HCT116 (cell line): ENCODE measurements at regions not wholly inside any gene's neighbourhood (a gene's known extent, or its start where the extent isn't known, plus 50 kb on each side); places are given as distances from the start of the nearest gene placed in this dataset.
"Not testable (repeated sequence)": the region's sequence is repeated elsewhere in the genome, so short reads cannot be mapped to it uniquely, and the experiment has no call there.

Experiments used
- ATAC-seq: fragments of 200-7000 bp; cut with Tn5 transposase; 2 replicates; pipeline ENCODE4 v1.9.1; 2020; ENCODE audit warnings: mild to moderate bottlenecking, moderate library complexity
- BruUV-seq: library from RNA; stranded (reverse); fragments of 400-500 nt; replicated peaks from 2 replicates; lab custom pipeline; 2021; lab: Mats Ljungman, UMichigan
- CTCF ChIA-PET: fragments of 300-600 bp; sonication (Branson Sonifier 250); formaldehyde crosslinking; loops from one replicate; lab custom pipeline; 2021; ENCODE audit warnings: antibody characterized with exemption; lab: Charles Lee
- POLR2A ChIA-PET: fragments of 300-600, 350-600 bp; sonication (Branson Sonifier 250); formaldehyde crosslinking; loops from one replicate; lab custom pipeline; 2021; ENCODE audit warnings: antibody characterized with exemption; lab: Charles Lee
- RAD21 ChIA-PET, 2 experiments: fragments of 300-600 bp; sonication (Branson Sonifier 250); formaldehyde crosslinking; loops; one replicate each; lab custom pipeline; 2023; ENCODE audit warnings: low total read pairs in 2 of 2; ENCODE audit not compliant: uncharacterized antibody in 2 of 2, unreplicated experiment in 2 of 2, low non-redundant PET in 1 of 2; lab: Charles Lee
- DNase-seq: peaks from one replicate; pipeline ENCODE4 v3.0.0-alpha.2; 2010; ENCODE audit warnings: low read depth, low spot score
- H2AFZ ChIP-seq: fragments of 200-600 bp; shearing (Covaris generic), sonication (generic); 2 replicates; pipeline ENCODE4 v1.6.1; 2017; ENCODE audit warnings: low read depth, mixed run types, mixed read lengths, antibody characterized with exemption, low read length; ENCODE audit not compliant: poor library complexity, severe bottlenecking
- H3K27ac ChIP-seq: 2 replicates; pipeline ENCODE4 v1.5.1; 2012; ENCODE audit warnings: low read depth, low read length
- H3K27me3 ChIP-seq: fragments of 200-600 bp; sonication (generic); 2 replicates; pipeline ENCODE4 v1.6.1; 2016; ENCODE audit warnings: mixed run types, low read length, mixed read lengths; ENCODE audit not compliant: insufficient read depth
- H3K36me3 ChIP-seq, 2 experiments: fragments of 200-500 bp in 1 of 2; fragments of 200-600 bp in 1 of 2; sonication (Bioruptor generic) in 1 of 2; sonication (generic) in 1 of 2; 2 replicates each; pipeline versions ENCODE4 v1.5.1 to v1.6.1; 2014 to 2016; ENCODE audit warnings: low read length in 2 of 2, inconsistent platforms in 1 of 2, mixed read lengths in 1 of 2, mixed run types in 1 of 2; ENCODE audit not compliant: insufficient read depth in 2 of 2, control insufficient read depth in 1 of 2
- H3K4me1 ChIP-seq, 2 experiments: fragments of 200-600 bp in 1 of 2; sonication (generic) in 1 of 2; 2 replicates each; pipeline versions ENCODE4 v1.5.1 to v1.6.1; 2012 to 2017; ENCODE audit warnings: low read length in 2 of 2, inconsistent platforms in 1 of 2, mild to moderate bottlenecking in 1 of 2, mixed read lengths in 1 of 2, mixed run types in 1 of 2, moderate library complexity in 1 of 2; ENCODE audit not compliant: insufficient read depth in 2 of 2, control insufficient read depth in 1 of 2
- H3K4me2 ChIP-seq: fragments of 200-600 bp; sonication (generic); 2 replicates; pipeline ENCODE4 v1.6.1; 2017; ENCODE audit warnings: mixed run types, low read length, mixed read lengths
- H3K4me3 ChIP-seq, 2 experiments: fragments of 200-600 bp in 1 of 2; sonication (generic) in 1 of 2; replicated peaks in 1 of 2; 2 replicates each; pipeline ENCODE4 v1.5.1; 2011 to 2016; ENCODE audit warnings: low read length in 2 of 2, control low read depth in 1 of 2, low read depth in 1 of 2, mild to moderate bottlenecking in 1 of 2, mixed read lengths in 1 of 2, mixed run types in 1 of 2
- H3K79me2 ChIP-seq: fragments of 200-600 bp; sonication (generic); 2 replicates; pipeline ENCODE4 v1.6.1; 2017; ENCODE audit warnings: mild to moderate bottlenecking, mixed run types, low read length, moderate library complexity, mixed read lengths; ENCODE audit not compliant: insufficient read depth
- H3K9ac ChIP-seq: fragments of 200-600 bp; sonication (generic); 2 replicates; pipeline ENCODE4 v1.6.1; 2016; ENCODE audit warnings: low read length, mixed read lengths
- H3K9me2 ChIP-seq: fragments of 200-600 bp; sonication (generic), shearing (Covaris generic); 2 replicates; pipeline ENCODE4 v1.6.1; 2017; ENCODE audit warnings: mixed run types, mild to moderate bottlenecking, moderate library complexity; ENCODE audit not compliant: insufficient read depth
- H3K9me3 ChIP-seq, 2 experiments: fragments of 200-500 bp in 1 of 2; fragments of 200-600 bp in 1 of 2; sonication (Bioruptor generic) in 1 of 2; sonication (generic) in 1 of 2; 2 replicates each; pipeline ENCODE4 v1.6.1; 2014 to 2017; ENCODE audit warnings: low read length in 2 of 2, mixed read lengths in 2 of 2, inconsistent platforms in 1 of 2, low read depth in 1 of 2, mild to moderate bottlenecking in 1 of 2, mixed run types in 1 of 2, moderate library complexity in 1 of 2; ENCODE audit not compliant: control insufficient read depth in 1 of 2, insufficient read depth in 1 of 2
- H4K20me1 ChIP-seq: fragments of 200-600 bp; sonication (generic), shearing (Covaris generic); 2 replicates; pipeline ENCODE4 v1.6.1; 2017; ENCODE audit warnings: mixed run types, mild to moderate bottlenecking, moderate library complexity; ENCODE audit not compliant: insufficient read depth
- intact Hi-C: fragments of 100-400 bp; cut with micrococcal nuclease; formaldehyde crosslinking; loops from 2 replicates; pipeline ENCODE4 v1.10.0; 2022

GRCh38 chr11:49623872-49624271, 328.3 kb upstream of the OR4C13 start:
- ATAC-seq, H3K9ac ChIP-seq, DNase-seq, intact Hi-C loops, H3K27me3 ChIP-seq, H3K9me3 ChIP-seq, H3K27ac ChIP-seq, H3K4me2 ChIP-seq, H3K36me3 ChIP-seq, H4K20me1 ChIP-seq, BruUV-seq, H3K79me2 ChIP-seq, RAD21 ChIA-PET, H3K9me2 ChIP-seq, H2AFZ ChIP-seq, H3K4me1 ChIP-seq, H3K4me3 ChIP-seq, POLR2A ChIA-PET, CTCF ChIA-PET: not testable (repeated sequence)

DNA sequence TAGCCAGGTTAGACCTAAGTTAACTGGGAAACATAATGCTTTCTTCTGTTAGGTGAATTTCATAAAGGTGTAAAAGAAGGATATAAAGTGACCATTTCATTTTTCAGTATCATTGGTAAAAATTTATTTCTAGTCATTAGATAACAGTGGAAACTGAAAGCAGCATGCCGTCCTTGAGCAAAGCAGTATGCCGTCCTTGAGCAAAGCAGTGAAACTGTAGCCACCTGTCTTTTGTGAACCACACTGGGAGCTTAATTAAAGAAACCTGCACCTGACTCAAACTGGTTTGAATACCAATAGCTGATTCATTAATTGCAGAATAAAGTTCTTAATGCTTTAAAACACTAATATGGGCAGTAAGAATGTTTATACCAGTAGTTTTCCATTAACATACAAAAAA, 281.5 kb upstream of the OR4C13 start:
- H3K27me3 ChIP-seq, H3K9me3 ChIP-seq, H4K20me1 ChIP-seq, ATAC-seq, POLR2A ChIA-PET, H3K9me2 ChIP-seq, H3K4me3 ChIP-seq, BruUV-seq, H3K4me1 ChIP-seq, RAD21 ChIA-PET, H3K27ac ChIP-seq, intact Hi-C loops, H3K36me3 ChIP-seq, H3K4me2 ChIP-seq, DNase-seq, H3K79me2 ChIP-seq, CTCF ChIA-PET, H2AFZ ChIP-seq, H3K9ac ChIP-seq: not testable (repeated sequence)

- H4K20me1 ChIP-seq, H3K9me3 ChIP-seq, DNase-seq, BruUV-seq, H3K27ac ChIP-seq, H3K4me1 ChIP-seq, CTCF ChIA-PET, H3K4me3 ChIP-seq, ATAC-seq, H3K9ac ChIP-seq, intact Hi-C loops, RAD21 ChIA-PET, H3K4me2 ChIP-seq, H2AFZ ChIP-seq, H3K9me2 ChIP-seq, H3K27me3 ChIP-seq, POLR2A ChIA-PET, H3K79me2 ChIP-seq, H3K36me3 ChIP-seq: not testable (repeated sequence)
Measured at GRCh38 chr11:49702121-49702520, 250.1 kb upstream of the OR4C13 start.

DNA sequence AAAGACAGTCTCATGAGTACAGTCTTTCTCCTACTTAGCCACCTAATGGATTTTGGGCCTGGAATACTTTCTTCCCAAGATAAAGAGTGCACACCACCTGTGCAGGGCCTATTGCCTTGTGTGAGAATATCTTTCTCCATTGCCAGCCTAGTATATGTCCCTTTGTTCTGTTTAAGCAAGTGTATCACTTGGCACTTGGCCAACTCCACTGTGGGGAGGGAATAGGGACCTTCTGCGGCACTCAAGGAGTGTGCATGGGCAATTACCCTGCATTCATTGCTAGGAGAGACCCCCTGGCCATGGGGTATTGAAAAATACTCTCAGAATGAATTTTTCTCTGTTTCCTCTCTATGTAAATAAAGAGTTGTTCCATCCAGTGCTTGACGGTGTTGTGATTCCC, 201.7 kb upstream of the OR4C13 start:
- H3K9ac ChIP-seq, H3K4me2 ChIP-seq, RAD21 ChIA-PET, H3K9me3 ChIP-seq, H3K4me1 ChIP-seq, H3K79me2 ChIP-seq, BruUV-seq, DNase-seq, H2AFZ ChIP-seq, intact Hi-C loops, CTCF ChIA-PET, H3K36me3 ChIP-seq, H3K27me3 ChIP-seq, H3K27ac ChIP-seq, H3K9me2 ChIP-seq, POLR2A ChIA-PET, H3K4me3 ChIP-seq, ATAC-seq, H4K20me1 ChIP-seq: not testable (repeated sequence)

GRCh38 chr11:49750960-49751359, 201.2 kb upstream of the OR4C13 start:
- H3K9me2 ChIP-seq, intact Hi-C loops, H2AFZ ChIP-seq, H3K79me2 ChIP-seq, ATAC-seq, H3K27me3 ChIP-seq, DNase-seq, H4K20me1 ChIP-seq, H3K4me2 ChIP-seq, H3K9me3 ChIP-seq, H3K9ac ChIP-seq, CTCF ChIA-PET, RAD21 ChIA-PET, H3K36me3 ChIP-seq, H3K4me3 ChIP-seq, BruUV-seq, H3K27ac ChIP-seq, POLR2A ChIA-PET, H3K4me1 ChIP-seq: not testable (repeated sequence)
